Activated T-cell treated with anti-CD3 and anti-CD28 coated beads, Interleukin-2, amount 50 U/mL, for 72 hours (primary cell): ENCODE measurements at regions not wholly inside any gene's neighbourhood (a gene's known extent, or its start where the extent isn't known, plus 50 kb on each side); places are given as distances from the start of the nearest gene placed in this dataset.

Experiments used
- ATAC-seq, 2 donors: fragments of 150-1000 bp; cut with Tn5 transposase; replicated peaks in 1 of 2; 2 replicates each; pipeline ENCODE4 v1.10.0; 2021; ENCODE audit warnings: moderate library complexity in 2 of 2, mild to moderate bottlenecking in 1 of 2
- DNase-seq, 2 donors: peaks; one replicate each; pipeline ENCODE4 v3.0.0; 2021 to 2022; ENCODE audit warnings: mixed read lengths in 1 of 2
- H3K27ac Mint-ChIP-seq: one replicate; pipeline ENCODE4 v1.8.0; 2022; ENCODE audit warnings: mild to moderate bottlenecking, moderate library complexity, mixed read lengths
- H3K27me3 Mint-ChIP-seq: one replicate; pipeline ENCODE4 v1.8.0; 2022; ENCODE audit warnings: low read depth, mixed read lengths
- H3K36me3 Mint-ChIP-seq, 2 donors: one replicate each; pipeline ENCODE4 v1.8.0; 2022; ENCODE audit warnings: mixed read lengths in 2 of 2, mild to moderate bottlenecking in 1 of 2; ENCODE audit not compliant: insufficient read depth in 2 of 2
- H3K4me1 Mint-ChIP-seq: one replicate; pipeline ENCODE4 v1.8.0; 2022; ENCODE audit warnings: low read depth, mixed read lengths
- H3K4me3 Mint-ChIP-seq, 2 donors: one replicate each; pipeline ENCODE4 v1.8.0; 2022; ENCODE audit warnings: mild to moderate bottlenecking in 2 of 2, mixed read lengths in 2 of 2, moderate library complexity in 2 of 2
- H3K9me3 Mint-ChIP-seq, 2 donors: one replicate each; pipeline ENCODE4 v1.8.0; 2022; ENCODE audit warnings: mixed read lengths in 2 of 2

DNA sequence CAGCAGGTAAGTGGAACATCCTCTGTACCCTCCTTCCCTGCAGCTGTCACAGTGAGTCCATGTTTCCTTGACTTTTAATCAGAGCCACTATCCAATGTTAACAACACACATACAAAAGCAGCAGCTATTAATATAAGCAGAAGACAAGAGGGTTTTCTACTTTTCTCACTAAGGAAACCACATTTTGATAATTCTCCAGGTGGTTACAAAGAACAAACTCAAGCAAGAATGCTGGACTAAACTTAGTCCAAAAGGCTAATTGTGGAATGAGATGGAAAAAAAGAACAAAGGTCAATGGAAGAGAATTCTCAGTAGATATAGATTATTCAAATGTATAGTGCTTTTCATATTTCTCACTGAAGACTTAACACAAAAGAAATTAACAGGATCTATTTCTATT is 176.9 kb upstream of the SLC39A10 start:
- H3K27ac Mint-ChIP-seq = no peak overlapping the region
- no peak for DNase-seq
- H3K27me3 Mint-ChIP-seq = peaks cover 14% of the 10 kb centered on the region
- H3K4me1 Mint-ChIP-seq = peaks cover 19% of the 10 kb centered on the region
- no peak for ATAC-seq
- peaks cover 7 to 13% of the 10 kb centered on the region in 2 donors for H3K9me3 Mint-ChIP-seq
- no peak overlapping the region for H3K4me3 Mint-ChIP-seq
- peaks cover 17 to 18% of the 10 kb centered on the region in 2 donors for H3K36me3 Mint-ChIP-seq

DNA sequence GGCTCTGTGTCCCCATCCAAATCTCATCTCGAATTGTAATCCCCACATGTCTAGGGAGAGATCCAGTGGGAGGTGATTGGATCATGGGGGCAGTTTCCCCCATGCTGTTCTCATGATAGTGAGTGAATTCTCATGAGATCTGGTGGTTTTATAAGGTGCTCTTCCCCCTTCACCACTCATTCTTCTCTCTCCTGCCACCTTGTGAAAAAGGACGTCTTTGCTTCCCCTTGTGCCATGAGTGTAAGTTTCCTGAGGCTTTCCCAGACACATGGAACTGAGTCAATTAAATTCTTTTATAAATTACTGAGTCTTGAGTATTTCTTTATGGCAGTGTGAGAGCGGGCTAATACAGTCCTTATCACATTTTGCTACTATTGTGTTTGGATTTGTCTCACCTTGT is 177.6 kb upstream of the SLC39A10 start:
- Mint-ChIP-seq H3K4me3 (no peak overlapping the region), H3K9me3 (peaks cover 7 to 13% of the 10 kb centered on the region in 2 donors), H3K27me3 (peaks cover 14% of the 10 kb centered on the region), H3K27ac (no peak overlapping the region), H3K4me1 (peaks cover 16% of the 10 kb centered on the region), H3K36me3 (peaks cover 15 to 17% of the 10 kb centered on the region in 2 donors)
- ATAC-seq (no peak), DNase-seq (no peak)

DNA sequence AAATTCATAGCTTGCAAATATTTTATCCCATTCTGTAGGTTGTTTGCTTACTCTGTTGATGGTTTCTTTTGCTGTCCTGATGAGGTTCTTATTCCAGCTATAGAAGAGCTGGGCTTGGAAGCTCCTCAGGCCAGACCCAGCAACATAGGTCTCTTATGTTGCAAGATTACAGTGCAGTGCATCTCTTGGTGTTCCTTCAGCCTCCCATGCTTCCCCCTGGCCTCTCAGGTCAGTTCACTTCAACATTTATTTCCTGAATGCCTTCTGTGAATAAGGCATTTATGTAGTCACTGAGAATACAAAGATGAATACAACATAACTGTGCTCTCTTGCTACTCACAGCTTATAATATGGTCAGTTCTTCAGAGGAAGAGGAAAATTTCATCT is 179.0 kb upstream of the SLC39A10 start:
- peak; percentile 57 for ATAC-seq
- Mint-ChIP-seq H3K4me1 (peaks cover 16% of the 10 kb centered on the region), H3K36me3 (peaks cover 15 to 17% of the 10 kb centered on the region in 2 donors), H3K27ac (peak overlapping the region; percentile 6), H3K27me3 (peaks cover 14% of the 10 kb centered on the region), H3K4me3 (peak overlapping the region; percentile 7 to 44), H3K9me3 (peaks cover 7 to 13% of the 10 kb centered on the region in 2 donors)
- DNase-seq = no peak

DNA sequence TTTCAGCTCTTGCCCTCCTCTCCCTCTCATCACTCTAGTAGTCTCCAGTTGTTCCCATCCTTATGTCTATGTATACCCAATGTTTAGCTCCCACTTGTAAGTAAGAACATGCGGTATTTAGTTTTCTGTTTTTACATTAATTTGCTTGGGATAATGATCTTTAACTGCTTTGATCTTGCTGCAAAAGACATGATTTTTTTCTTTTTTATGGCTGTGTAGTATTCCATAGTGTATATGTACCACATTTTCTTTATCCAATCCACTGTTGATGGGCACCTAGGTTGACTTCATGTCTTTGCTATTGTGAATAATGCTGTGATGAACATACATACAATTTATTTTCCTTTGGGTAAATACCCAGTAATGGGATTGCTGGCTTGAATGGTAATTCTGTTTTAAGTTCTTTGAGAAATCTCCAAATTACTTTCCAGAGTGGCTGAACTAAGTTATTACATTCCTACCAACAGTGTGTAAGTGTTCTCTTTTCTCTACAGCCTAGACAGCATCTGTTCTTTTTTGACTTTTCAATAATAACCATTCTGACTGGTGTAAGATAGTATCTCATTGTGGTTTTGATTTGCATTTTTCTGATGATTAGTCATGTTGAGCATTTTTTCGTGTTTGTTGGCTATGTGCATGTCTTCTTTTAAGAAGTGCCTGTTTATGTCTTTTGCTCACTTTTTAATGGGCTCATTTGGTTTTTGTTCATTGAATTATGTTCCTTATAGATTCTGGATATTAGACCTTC is 179.6 kb upstream of the SLC39A10 start:
- DNase-seq = no peak
- Mint-ChIP-seq H3K4me3 (peak overlapping the region; percentile 7 to 44), H3K27ac (peak overlapping the region; percentile 66), H3K9me3 (peaks cover 7 to 14% of the 10 kb centered on the region in 2 donors), H3K27me3 (peaks cover 14% of the 10 kb centered on the region), H3K4me1 (peaks cover 16% of the 10 kb centered on the region), H3K36me3 (peaks cover 15% of the 10 kb centered on the region in 2 donors)
- ATAC-seq = peak; percentile 92 to 94

DNA sequence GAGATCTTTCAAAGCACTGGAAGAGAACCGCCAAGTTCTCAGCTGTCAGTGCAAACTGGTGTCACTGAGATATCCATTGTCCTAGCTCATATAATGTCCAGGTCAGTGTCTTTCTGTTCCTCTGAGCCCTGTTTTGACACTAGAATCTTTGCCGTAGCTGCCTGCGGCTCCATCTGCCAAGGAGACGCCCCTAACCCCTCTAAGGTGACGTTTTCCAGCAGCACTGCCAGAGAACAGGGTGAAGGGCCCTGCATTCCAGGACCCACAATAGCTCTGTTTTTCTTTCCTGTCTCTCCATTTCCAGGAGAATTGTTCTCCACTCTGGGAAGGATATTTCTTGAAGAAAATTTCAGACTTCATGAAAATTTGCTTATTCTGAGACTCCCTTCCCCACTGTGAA is 181.7 kb upstream of the SLC39A10 start:
- Mint-ChIP-seq H3K27me3 (peaks cover 9% of the 10 kb centered on the region), H3K4me1 (peaks cover 16% of the 10 kb centered on the region)

DNA sequence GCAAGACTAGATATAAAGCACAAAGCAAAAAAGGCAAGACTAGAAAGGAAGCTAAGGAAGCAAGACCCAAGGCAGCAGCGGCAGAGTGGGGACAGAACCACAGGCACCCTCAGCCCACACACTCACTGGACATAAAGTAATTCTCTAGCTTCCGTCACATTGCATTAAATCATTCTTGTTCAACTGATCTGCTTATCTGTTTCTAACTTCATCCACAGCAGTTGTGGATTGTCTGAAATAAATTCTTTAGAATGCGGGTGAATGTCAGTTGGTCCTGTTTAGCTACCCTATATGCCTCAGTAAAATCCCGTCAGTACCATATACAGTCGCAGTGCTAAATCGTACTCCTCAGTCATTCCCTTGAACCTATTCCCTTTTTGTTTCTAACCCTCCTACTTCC is 183.2 kb upstream of the SLC39A10 start:
- DNase-seq (no peak), ATAC-seq (no peak)
- Mint-ChIP-seq H3K27me3 (no peaks in the 10 kb centered on the region), H3K9me3 (peaks cover 6 to 12% of the 10 kb centered on the region in 2 donors), H3K36me3 (peaks cover 12 to 13% of the 10 kb centered on the region in 2 donors), H3K4me1 (peaks cover 16% of the 10 kb centered on the region), H3K4me3 (no peak overlapping the region), H3K27ac (no peak overlapping the region)

More for the DNA sequence above, 181.7 kb upstream of the SLC39A10 start:
- DNase-seq (no peak), ATAC-seq (no peak)
- Mint-ChIP-seq H3K4me3 (no peak overlapping the region), H3K9me3 (peaks cover 7 to 12% of the 10 kb centered on the region in 2 donors), H3K36me3 (peaks cover 12 to 13% of the 10 kb centered on the region in 2 donors), H3K27ac (no peak overlapping the region)

DNA sequence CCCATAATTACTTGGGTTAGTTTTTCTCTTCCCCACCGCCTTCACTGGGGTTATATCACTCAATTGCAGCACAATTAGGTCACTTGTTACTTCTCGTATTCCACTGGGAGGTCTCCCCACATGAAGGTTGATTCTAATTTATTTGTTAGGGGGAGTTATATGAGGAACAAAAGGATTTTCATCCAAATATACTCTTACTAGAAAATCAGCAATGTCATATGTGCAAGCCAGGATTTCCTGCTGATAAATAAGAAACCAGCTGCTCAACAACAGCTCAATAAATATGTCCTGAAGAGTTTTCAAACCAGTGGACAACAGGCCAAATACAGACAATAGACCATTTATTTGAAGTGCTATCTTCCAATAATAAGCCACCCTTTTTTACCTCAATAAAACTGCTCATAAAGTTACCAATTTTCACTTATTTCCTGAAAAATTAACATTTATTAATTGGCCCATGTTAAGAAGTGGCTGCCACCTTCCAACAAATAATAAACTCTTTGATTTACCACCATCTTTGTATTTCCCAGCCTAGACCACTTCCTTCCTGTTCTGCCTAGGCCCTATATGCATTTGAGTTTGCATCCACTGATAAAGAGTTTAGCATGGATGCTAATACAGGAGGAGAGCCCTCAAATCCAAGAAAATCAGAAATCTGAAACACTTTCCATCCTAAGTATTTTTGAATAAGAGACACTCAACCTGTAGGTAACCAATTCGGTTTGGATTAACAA is 184.4 kb upstream of the SLC39A10 start:
- H3K27ac Mint-ChIP-seq = no peak overlapping the region
- peaks cover 6 to 11% of the 10 kb centered on the region in 2 donors for H3K9me3 Mint-ChIP-seq
- DNase-seq (no peak), ATAC-seq (no peak)
- H3K36me3 Mint-ChIP-seq = peaks cover 7 to 10% of the 10 kb centered on the region in 2 donors
- H3K4me1 Mint-ChIP-seq = peaks cover 12% of the 10 kb centered on the region
- no peaks in the 10 kb centered on the region for H3K27me3 Mint-ChIP-seq
- no peak overlapping the region for H3K4me3 Mint-ChIP-seq

DNA sequence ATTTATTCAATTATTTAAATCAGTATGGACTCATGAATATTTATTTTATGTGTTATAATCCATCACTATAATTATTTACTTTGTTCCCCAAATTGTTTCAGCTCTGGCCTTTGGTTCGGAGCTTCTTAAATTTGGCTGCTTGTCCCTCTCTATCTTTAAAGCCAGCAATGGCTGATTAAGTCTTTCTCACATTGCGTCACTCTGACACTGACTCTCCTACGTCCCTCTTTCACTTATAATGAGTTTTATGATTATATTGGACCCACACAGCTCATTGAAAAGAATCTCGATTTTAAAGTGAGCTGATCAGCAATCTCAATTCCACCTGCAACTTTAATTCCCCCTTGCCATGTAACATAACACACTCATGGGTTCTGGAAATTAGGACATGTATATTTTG is 185.2 kb upstream of the SLC39A10 start:
- Mint-ChIP-seq H3K27me3 (no peaks in the 10 kb centered on the region), H3K9me3 (peaks cover 2 to 5% of the 10 kb centered on the region in 2 donors), H3K27ac (no peak overlapping the region), H3K36me3 (peaks cover 3 to 6% of the 10 kb centered on the region in 2 donors), H3K4me3 (no peak overlapping the region), H3K4me1 (peaks cover 5% of the 10 kb centered on the region)
- ATAC-seq (no peak), DNase-seq (no peak)

DNA sequence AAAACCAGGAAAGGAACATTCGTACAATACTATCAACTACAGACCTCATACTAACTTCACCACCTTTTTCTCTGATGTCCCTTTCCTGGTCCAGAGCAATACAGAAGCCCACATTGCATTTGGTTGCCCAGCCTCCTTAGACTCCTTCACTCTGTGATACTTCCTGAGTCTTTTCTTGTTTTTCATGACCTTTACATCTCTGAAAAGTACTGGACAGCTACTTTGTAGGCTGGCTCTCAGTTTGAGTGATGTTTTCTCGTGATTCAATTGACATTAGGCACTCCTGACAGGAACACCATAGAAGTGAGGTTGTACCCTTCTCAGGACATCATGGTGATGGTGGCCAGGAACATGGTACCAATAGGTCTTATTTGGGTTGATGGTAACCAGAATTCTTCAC is 185.9 kb upstream of the SLC39A10 start:
- no peak for DNase-seq
- peaks cover 2 to 5% of the 10 kb centered on the region in 2 donors for H3K9me3 Mint-ChIP-seq
- peaks cover 5% of the 10 kb centered on the region for H3K4me1 Mint-ChIP-seq
- no peak overlapping the region for H3K4me3 Mint-ChIP-seq
- H3K36me3 Mint-ChIP-seq = peaks cover 3 to 8% of the 10 kb centered on the region in 2 donors
- no peaks in the 10 kb centered on the region for H3K27me3 Mint-ChIP-seq
- no peak overlapping the region for H3K27ac Mint-ChIP-seq
- no peak for ATAC-seq

DNA sequence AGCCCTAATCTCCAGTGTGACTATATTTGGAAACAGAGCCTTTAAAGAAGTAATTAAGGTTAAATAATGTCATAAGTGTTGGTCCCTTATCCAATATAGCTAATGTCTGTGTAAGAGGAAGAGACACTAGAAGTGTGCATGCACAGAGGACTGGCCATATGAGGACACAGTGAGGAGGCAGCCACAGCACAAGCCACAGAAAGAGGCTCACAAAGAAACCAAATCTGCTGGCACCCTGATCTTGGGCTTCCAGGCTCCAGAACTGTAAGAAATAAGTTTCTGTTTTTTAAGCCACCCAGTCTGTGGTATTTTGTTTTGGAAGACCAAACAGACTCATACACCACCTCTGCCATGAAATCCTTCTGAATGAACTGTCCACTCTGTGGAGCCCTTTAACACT is 186.4 kb upstream of the SLC39A10 start:
- Mint-ChIP-seq H3K27ac (no peak overlapping the region), H3K27me3 (no peaks in the 10 kb centered on the region), H3K9me3 (peaks cover 6 to 9% of the 10 kb centered on the region in 2 donors), H3K4me3 (no peak overlapping the region), H3K4me1 (peaks cover 5% of the 10 kb centered on the region), H3K36me3 (peaks cover 6 to 12% of the 10 kb centered on the region in 2 donors)
- ATAC-seq (no peak), DNase-seq (no peak)

DNA sequence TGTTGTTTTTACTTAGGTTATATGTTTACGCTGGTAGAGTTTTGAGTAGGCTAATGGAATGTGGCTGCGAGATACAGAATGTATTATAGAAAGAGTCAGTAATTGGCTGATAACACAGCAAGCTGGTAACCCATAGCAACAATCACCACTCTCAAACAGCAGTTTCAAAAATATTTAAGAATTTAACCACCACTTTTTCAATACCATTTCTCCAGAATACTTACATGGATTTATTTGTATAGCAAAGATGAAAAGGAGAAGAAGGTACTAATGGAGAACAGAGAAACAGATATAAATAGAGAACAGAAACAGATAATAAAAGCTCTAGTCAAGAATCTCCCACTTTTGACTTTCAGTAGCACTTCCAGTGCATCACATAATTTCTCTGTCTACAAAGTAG is 188.3 kb upstream of the SLC39A10 start:
- ATAC-seq (no peak), DNase-seq (no peak)
- H3K27me3 Mint-ChIP-seq = no peaks in the 10 kb centered on the region
- no peak overlapping the region for H3K4me3 Mint-ChIP-seq
- H3K4me1 Mint-ChIP-seq = peaks cover 5% of the 10 kb centered on the region
- peaks cover 8 to 11% of the 10 kb centered on the region in 2 donors for H3K9me3 Mint-ChIP-seq
- no peak overlapping the region for H3K27ac Mint-ChIP-seq
- peaks cover 7 to 13% of the 10 kb centered on the region in 2 donors for H3K36me3 Mint-ChIP-seq

DNA sequence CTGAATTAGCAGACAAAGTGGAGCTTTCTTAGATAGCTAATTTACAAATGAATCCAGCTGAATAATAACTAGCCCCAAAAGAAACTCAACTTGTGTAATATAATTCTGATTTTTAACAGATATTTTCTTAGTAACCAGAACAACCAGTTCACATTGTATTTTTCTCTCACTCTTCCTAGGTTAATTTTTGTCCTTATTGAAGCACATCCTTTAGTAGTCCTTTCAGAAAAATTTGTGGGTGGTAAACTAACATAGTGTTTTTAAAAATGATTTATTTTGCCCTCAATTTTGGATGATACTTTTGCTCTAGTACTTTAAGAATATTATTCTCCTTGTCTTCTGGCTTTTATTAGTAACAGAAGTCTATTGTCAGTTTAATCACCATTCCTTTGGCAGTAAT is 190.6 kb upstream of the SLC39A10 start:
- no peak overlapping the region for H3K27ac Mint-ChIP-seq
- no peaks in the 10 kb centered on the region for H3K27me3 Mint-ChIP-seq
- H3K9me3 Mint-ChIP-seq = peaks cover 9% of the 10 kb centered on the region in 2 donors
- ATAC-seq (no peak), DNase-seq (no peak)
- peaks cover 11% of the 10 kb centered on the region for H3K4me1 Mint-ChIP-seq
- H3K4me3 Mint-ChIP-seq = no peak overlapping the region
- H3K36me3 Mint-ChIP-seq = peaks cover 7 to 13% of the 10 kb centered on the region in 2 donors

DNA sequence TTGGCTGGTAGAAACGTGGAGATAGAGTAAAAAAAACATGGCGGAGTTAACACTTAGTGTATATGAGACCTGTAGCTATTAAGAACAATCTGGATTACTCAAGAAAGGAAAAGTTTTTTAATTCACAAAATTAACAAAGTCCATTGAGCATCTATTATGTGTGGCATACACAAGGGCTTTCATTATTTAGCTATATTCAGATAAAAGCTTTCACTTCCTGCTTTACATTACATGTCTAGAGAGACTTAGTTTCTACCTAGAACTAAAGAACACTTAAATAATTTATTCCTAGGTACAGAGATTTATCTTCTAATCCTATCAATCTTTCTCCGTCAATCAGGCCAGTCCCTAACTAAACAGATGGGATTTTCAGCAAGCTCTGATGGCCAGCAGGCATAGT is 196.0 kb upstream of the SLC39A10 start:
- no peaks in the 10 kb centered on the region for H3K27me3 Mint-ChIP-seq
- H3K27ac Mint-ChIP-seq = no peak overlapping the region
- peaks cover 5% of the 10 kb centered on the region for H3K4me1 Mint-ChIP-seq
- DNase-seq (no peak), ATAC-seq (no peak)
- H3K36me3 Mint-ChIP-seq = peaks cover 8 to 9% of the 10 kb centered on the region in 2 donors
- H3K4me3 Mint-ChIP-seq = no peak overlapping the region
- H3K9me3 Mint-ChIP-seq = peaks cover 9% of the 10 kb centered on the region in 2 donors
